GM18858 (cell line): ENCODE measurements at regions not wholly inside any gene's neighbourhood (a gene's known extent, or its start where the extent isn't known, plus 50 kb on each side); places are given as distances from the start of the nearest gene placed in this dataset.

Experiments used
- ATAC-seq: cut with Tn5 transposase; IDR thresholded peaks from one replicate; pipeline ENCODE4 v1.9.1; 2021; ENCODE audit not compliant: unreplicated experiment

DNA sequence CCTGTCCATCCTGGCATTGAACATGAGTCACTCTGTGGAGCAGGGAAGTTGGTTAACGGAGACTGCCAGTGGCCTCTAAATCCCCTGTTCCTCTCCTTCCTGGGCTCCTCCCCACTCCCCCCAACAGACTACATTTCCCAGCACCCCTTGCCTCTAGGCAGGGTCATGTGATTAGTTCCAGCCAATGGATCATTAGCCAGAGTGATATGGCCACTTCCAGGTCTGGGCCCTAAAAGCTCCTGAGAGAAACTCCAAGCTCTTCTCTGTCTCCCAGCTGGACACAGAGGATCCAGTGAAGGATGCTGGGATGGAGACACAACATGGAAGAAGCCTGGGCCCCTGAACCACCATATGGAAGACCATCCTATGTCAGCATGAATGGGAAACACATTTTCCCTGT is 54.4 kb upstream of the RFLNA start:
- ATAC-seq, result no peak

- ATAC-seq, result no peak
Observed at GRCh38 chr12:124241776-124242528, 52.9 kb upstream of the RFLNA start.

DNA sequence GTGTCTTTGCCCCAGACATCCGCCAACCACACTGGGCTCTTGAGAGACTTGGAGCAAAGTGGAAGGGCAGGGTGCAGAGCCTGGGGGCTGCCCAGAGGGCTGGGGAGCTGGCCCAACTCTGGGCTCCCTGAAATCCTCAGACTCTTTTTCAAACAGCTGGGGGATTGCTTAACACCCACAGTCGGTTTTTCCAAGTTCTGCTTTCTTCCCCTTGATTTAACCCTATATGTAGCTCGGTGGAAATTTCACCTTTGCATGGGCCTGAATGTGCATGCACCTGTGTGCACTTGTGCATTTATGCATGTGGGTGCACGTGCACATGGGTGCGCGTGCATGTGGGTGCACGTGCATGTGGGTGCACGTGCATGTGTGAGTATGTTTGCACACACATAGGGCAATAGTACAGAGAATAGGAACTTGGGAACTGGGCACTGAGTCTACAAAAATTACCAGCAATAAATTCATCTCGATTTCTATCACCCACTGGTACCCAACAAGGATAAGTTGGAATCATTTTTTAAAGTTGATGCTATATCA is 52.3 kb upstream of the RFLNA start:
- no peak for ATAC-seq

- no peak for ATAC-seq
Observed at GRCh38 chr12:124243936-124244335, 51.0 kb upstream of the RFLNA start.
